CD4-positive, alpha-beta T cell (primary cell): ENCODE measurements at regions not wholly inside any gene's neighbourhood (a gene's known extent, or its start where the extent isn't known, plus 50 kb on each side); places are given as distances from the start of the nearest gene placed in this dataset.

Experiments
- ATAC-seq: fragments of 200-7000 bp; cut with Tn5 transposase; one replicate; pipeline ENCODE4 v1.10.0; 2022; ENCODE audit warnings: mild to moderate bottlenecking; ENCODE audit not compliant: poor library complexity
- CTCF ChIA-PET: fragments of 350-600 bp; sonication (Branson Sonifier 250); formaldehyde crosslinking; loops from one replicate; lab custom pipeline; 2021; ENCODE audit warnings: antibody characterized with exemption, inconsistent platforms; lab: Charles Lee
- POLR2A ChIA-PET: fragments of 350-600 bp; sonication (Branson Sonifier 250); formaldehyde crosslinking; loops from one replicate; lab custom pipeline; 2021; ENCODE audit warnings: antibody characterized with exemption, inconsistent platforms; lab: Charles Lee
- DNase-seq, 14 experiments: peaks; one replicate each; pipeline ENCODE4 v3.0.0-alpha.2; 2013 to 2020; ENCODE audit warnings: mixed read lengths in 2 of 14
- H3K27ac ChIP-seq, 2 donors: one replicate each; pipeline versions ENCODE4 v1.5.1 to v1.7.0; 2013; ENCODE audit warnings: low read length in 2 of 2, low read depth in 1 of 2, mild to moderate bottlenecking in 1 of 2
- H3K27me3 ChIP-seq, 2 experiments: 1 replicate in 1 of 2; 2 replicates in 1 of 2; pipeline versions ENCODE4 v1.6.1 to v1.7.0; 2013; ENCODE audit warnings: low read length in 2 of 2, control low read depth in 1 of 2, mild to moderate bottlenecking in 1 of 2, moderate library complexity in 1 of 2; ENCODE audit not compliant: insufficient read depth in 2 of 2, control insufficient read depth in 1 of 2
- H3K36me3 ChIP-seq: one replicate; pipeline ENCODE4 v1.6.1; 2013; ENCODE audit warnings: low read length, control low read depth; ENCODE audit not compliant: insufficient read depth
- H3K4me1 ChIP-seq: one replicate; pipeline ENCODE4 v1.6.1; 2013; ENCODE audit warnings: low read length, control low read depth; ENCODE audit not compliant: insufficient read depth
- H3K4me3 ChIP-seq: one replicate; pipeline ENCODE4 v1.5.1; 2013; ENCODE audit warnings: mild to moderate bottlenecking, low read length, moderate library complexity
- H3K9me3 ChIP-seq, 2 experiments: 1 replicate in 1 of 2; 2 replicates in 1 of 2; pipeline versions ENCODE4 v1.6.1 to v1.7.0; 2013; ENCODE audit warnings: low read length in 2 of 2, mild to moderate bottlenecking in 2 of 2, control low read depth in 1 of 2, moderate library complexity in 1 of 2; ENCODE audit not compliant: control insufficient read depth in 1 of 2, insufficient read depth in 1 of 2
- H3K27ac Mint-ChIP-seq: one replicate; pipeline ENCODE4 v1.8.0; 2020; ENCODE audit warnings: mixed read lengths
- H3K27me3 Mint-ChIP-seq: one replicate; pipeline ENCODE4 v1.8.0; 2021; ENCODE audit warnings: mixed read lengths
- H3K36me3 Mint-ChIP-seq: one replicate; pipeline ENCODE4 v1.8.0; 2021; ENCODE audit warnings: low read depth, mixed read lengths
- H3K4me1 Mint-ChIP-seq: one replicate; pipeline ENCODE4 v1.8.0; 2021; ENCODE audit warnings: low read depth, mixed read lengths
- H3K4me3 Mint-ChIP-seq: one replicate; pipeline ENCODE4 v1.8.0; 2020; ENCODE audit warnings: mild to moderate bottlenecking, mixed read lengths
- H3K9me3 Mint-ChIP-seq: one replicate; pipeline ENCODE4 v1.8.0; 2020; ENCODE audit warnings: mixed read lengths
- intact Hi-C, 2 experiments: fragments of 100-400 bp; cut with DNase I in 1 of 2; cut with micrococcal nuclease in 1 of 2; formaldehyde crosslinking; loops; one replicate each; pipeline versions ENCODE4 v1.15.1 to v1.9.0; 2023 to 2025; cut with DNase I, micrococcal nuclease
- TF ChIP-seq, protein P1 (sequence below): fragments of 200-600 bp; IDR thresholded peaks from one replicate; pipeline ENCODE4 v1.8.0; 2022; ENCODE audit warnings: antibody characterized with exemption, mild to moderate bottlenecking

DNA sequence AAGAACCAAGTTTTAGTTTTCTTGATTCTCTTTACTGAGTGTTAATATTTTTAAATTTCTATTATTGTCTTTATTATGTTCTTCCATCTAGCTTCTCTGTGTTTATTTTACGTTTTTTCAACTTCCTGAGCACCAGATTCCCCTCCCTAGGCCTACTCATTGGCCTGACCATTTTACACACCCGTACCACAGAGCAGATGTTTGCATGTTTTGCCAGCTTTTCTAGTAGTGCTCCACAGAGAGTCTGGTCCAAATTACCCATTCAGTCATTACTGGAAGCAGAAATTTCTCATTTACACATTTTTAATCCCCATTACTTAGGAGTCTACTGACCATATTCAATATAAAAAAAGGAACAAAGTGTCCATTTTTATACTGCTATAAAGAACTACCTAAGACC lies 66.9 kb downstream of the ING1 start:
- Histone ChIP-seq H3K27me3 (peaks cover 0 to 5% of the 10 kb centered on the region in 2 experiments), H3K4me3 (no peak overlapping the region), H3K4me1 (no peaks in the 10 kb centered on the region), H3K36me3 (no peaks in the 10 kb centered on the region), H3K9me3 (peaks cover 0 to 9% of the 10 kb centered on the region in 2 experiments), H3K27ac (no peak overlapping the region)
- H3K4me1 Mint-ChIP-seq = no peaks in the 10 kb centered on the region
- H3K36me3 Mint-ChIP-seq = no peaks in the 10 kb centered on the region
- DNase-seq (no peak), ATAC-seq (no peak)
- peaks cover 36% of the 10 kb centered on the region for H3K27me3 Mint-ChIP-seq
- peaks cover 10% of the 10 kb centered on the region for H3K9me3 Mint-ChIP-seq
- intact Hi-C loops = no loop called here
- ChIA-PET POLR2A (no interaction called here), CTCF (no interaction called here)
- H3K27ac Mint-ChIP-seq = no peak overlapping the region
- H3K4me3 Mint-ChIP-seq = no peak overlapping the region
- TF ChIP-seq, protein P1, sequence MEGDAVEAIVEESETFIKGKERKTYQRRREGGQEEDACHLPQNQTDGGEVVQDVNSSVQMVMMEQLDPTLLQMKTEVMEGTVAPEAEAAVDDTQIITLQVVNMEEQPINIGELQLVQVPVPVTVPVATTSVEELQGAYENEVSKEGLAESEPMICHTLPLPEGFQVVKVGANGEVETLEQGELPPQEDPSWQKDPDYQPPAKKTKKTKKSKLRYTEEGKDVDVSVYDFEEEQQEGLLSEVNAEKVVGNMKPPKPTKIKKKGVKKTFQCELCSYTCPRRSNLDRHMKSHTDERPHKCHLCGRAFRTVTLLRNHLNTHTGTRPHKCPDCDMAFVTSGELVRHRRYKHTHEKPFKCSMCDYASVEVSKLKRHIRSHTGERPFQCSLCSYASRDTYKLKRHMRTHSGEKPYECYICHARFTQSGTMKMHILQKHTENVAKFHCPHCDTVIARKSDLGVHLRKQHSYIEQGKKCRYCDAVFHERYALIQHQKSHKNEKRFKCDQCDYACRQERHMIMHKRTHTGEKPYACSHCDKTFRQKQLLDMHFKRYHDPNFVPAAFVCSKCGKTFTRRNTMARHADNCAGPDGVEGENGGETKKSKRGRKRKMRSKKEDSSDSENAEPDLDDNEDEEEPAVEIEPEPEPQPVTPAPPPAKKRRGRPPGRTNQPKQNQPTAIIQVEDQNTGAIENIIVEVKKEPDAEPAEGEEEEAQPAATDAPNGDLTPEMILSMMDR = no peak

DNA sequence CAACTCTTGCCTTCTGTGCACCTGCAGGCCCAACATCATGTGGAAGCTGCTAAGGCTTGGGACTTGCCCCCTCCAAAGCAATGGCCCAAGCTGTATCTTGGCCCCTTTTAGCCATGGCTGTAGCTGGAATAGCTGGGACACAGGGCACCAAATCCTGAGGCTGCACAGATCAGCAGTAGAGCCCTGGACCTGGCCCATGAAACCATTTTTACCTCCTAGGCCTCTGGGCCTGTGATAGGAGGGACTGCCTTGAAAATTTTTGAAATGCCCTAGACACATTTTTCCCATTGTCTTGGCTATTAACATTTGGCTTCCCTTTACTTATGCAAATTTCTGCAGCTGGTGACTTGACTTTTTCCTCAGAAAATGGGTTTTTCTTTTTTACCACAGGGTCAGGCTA lies 68.7 kb downstream of the ING1 start:
- intact Hi-C loops = no loop called here
- peaks cover 10% of the 10 kb centered on the region for H3K9me3 Mint-ChIP-seq
- TF ChIP-seq, protein P1 = no peak
- CTCF ChIA-PET = no interaction called here
- H3K27me3 Mint-ChIP-seq = peaks cover 32% of the 10 kb centered on the region
- Histone ChIP-seq H3K27ac (no peak overlapping the region), H3K9me3 (peaks cover 0 to 9% of the 10 kb centered on the region in 2 experiments), H3K36me3 (no peaks in the 10 kb centered on the region), H3K4me3 (no peak overlapping the region), H3K4me1 (no peaks in the 10 kb centered on the region), H3K27me3 (peaks cover 0 to 5% of the 10 kb centered on the region in 2 experiments)
- no peak overlapping the region for H3K27ac Mint-ChIP-seq
- H3K4me1 Mint-ChIP-seq = no peaks in the 10 kb centered on the region
- POLR2A ChIA-PET = no interaction called here
- no peaks in the 10 kb centered on the region for H3K36me3 Mint-ChIP-seq
- H3K4me3 Mint-ChIP-seq = no peak overlapping the region
- no peak for DNase-seq
- no peak for ATAC-seq

DNA sequence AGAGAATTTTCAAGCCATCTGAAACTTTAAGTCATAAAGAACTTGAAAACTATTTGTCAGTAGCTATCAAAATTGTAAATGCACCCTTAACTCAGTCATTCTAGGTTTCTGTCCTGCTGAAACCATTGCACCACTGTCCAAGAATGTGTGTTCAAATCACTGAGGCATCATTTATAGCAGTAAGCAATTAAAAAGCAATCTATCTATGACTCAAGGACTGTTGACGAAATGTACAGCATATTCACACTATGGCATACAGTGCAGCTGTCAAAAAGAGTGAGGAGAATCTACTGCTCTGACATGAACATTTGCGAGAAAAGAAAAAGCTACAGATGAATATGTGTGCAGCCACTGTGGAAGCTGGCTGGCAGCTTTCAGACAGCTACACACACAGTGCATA lies 71.2 kb downstream of the ING1 start:
- H3K4me1 Mint-ChIP-seq = no peaks in the 10 kb centered on the region
- peaks cover 45% of the 10 kb centered on the region for H3K27me3 Mint-ChIP-seq
- ChIA-PET POLR2A (no interaction called here), CTCF (no interaction called here)
- Histone ChIP-seq H3K4me1 (no peaks in the 10 kb centered on the region), H3K4me3 (no peak overlapping the region), H3K27ac (no peak overlapping the region), H3K27me3 (peaks cover 0 to 5% of the 10 kb centered on the region in 2 experiments), H3K36me3 (no peaks in the 10 kb centered on the region), H3K9me3 (peaks cover 0 to 12% of the 10 kb centered on the region in 2 experiments)
- H3K36me3 Mint-ChIP-seq = no peaks in the 10 kb centered on the region
- ATAC-seq (no peak), DNase-seq (no peak)
- TF ChIP-seq, protein P1 = no peak
- peaks cover 10% of the 10 kb centered on the region for H3K9me3 Mint-ChIP-seq
- H3K4me3 Mint-ChIP-seq = no peak overlapping the region
- intact Hi-C loops = no loop called here
- H3K27ac Mint-ChIP-seq = no peak overlapping the region
